NCI-H2107 treated with DMSO at 0.1 percent for 48 hours (cell line): ENCODE measurements at regions not wholly inside any gene's neighbourhood (a gene's known extent, or its start where the extent isn't known, plus 50 kb on each side); places are given as distances from the start of the nearest gene placed in this dataset.
"Not testable (repeated sequence)": the region's sequence is repeated elsewhere in the genome, so short reads cannot be mapped to it uniquely, and the experiment has no call there.

Experiments
- DNase-seq: peaks from one replicate; lab custom pipeline; 2025; ENCODE audit not compliant: unreplicated experiment; lab: John Stamatoyannopoulos, UW

DNA sequence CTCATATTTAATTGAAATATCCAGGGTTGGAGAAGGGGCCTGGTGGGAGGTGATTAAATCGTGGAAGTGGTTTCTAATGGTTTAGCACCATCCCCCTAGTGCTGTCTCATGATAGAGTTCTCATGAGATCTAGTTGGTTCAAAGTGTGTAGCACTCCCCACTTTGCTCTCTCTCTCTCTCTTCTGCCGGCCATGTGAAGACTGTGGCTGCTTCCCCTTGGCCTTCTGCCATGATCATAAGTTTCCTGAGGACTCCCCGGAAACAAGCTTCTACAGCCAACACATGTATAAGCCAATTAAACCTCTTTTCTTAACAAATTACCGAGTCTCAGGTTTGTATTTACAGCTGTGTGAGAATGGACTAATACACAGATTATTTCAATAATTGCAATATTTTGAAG lies 305.8 kb upstream of the KCND2 start:
- no peak for DNase-seq

DNA sequence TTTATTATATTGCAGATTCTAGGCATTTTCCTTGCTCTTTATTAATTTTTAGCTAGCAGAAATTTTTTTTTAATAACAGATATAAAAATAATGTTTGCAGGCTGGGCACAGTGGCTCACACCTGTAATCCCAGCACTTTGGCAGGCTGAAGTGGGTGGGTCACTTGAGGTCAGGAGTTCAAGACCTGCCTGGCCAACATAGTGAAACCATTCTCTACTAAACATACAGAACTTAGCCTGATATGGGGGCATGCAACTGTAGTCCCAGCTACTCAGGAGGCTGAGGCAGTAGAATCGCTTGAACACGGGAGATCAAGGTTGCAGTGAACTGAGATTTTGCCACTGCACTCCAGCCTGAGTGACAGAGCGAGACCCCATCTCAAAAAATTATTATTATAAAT lies 304.6 kb upstream of the KCND2 start:
- not testable (repeated sequence) for DNase-seq

DNA sequence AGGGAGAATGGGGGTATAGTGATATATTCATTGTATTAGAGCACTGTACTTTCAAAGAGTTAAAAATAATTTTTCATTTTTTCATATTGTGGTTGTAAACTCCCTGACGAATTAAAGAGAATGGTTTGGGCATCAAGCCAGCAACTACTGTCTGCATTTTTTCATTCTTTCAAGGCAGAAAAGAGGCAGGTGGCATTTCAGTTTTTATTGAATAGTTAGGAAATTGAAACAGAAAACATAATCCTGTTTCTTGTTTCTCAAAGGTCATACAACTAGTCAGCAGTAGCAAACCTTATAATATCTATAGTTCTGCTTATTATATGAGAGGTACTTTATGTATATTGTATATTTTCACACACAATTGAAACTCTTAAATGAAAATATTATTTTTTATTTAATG lies 303.9 kb upstream of the KCND2 start:
- no peak for DNase-seq

DNA sequence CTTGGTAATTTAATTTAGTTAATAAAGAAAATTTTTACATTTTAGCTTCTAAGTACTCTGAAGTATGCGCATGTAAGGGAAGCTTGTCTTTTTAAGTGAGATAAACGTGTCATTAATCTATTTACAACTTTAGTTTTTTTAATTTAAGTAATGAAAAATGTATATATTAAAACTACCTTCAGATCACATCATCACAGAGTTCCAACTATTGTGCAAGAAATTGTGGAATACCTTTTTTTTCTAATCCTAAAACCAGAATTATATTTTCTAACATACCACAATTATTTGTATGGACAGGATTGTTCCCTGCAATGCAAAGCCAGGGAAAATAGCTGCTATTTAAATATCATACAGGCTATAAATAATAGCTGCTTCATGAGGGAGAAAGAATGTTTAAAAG lies 303.2 kb upstream of the KCND2 start:
- DNase-seq, result no peak

DNA sequence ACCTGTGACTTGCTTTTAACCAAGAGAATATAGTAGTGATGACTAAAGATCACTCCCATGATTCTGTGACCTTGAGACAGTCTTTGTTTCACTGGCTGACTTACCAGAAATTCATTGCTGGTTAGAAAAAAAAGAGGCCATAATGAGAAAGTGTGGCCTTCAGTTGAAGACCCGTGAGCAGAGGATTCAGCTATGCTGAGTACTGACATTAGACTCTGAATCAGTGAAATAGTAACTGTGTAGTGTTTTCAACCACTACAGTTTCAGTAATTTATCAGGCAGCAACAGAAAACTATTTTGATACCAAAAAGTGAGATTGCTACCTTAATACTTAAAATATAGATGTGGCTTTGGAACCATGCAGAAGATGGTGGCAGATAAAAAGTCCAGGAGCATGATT lies 298.0 kb upstream of the KCND2 start:
- no peak for DNase-seq

DNA sequence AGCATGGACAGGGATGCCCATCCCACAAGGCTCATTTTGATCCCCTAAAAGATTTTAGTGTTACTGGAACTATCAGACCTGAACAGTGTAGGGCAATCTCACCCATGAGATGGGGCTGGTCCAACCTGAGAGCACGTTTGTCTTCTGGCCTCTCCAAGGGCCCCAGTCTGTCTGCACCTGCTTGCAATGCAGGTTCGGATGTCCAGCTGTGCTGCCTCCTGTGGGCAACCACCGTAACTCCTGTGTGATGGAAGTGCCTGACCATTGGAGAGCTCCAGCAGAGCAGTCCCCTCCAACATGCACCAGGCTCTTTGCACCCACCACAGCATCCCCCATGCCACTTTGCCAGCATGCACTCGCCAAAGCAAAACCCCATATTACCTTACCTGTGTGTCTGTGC lies 290.1 kb upstream of the KCND2 start:
- no peak for DNase-seq

DNA sequence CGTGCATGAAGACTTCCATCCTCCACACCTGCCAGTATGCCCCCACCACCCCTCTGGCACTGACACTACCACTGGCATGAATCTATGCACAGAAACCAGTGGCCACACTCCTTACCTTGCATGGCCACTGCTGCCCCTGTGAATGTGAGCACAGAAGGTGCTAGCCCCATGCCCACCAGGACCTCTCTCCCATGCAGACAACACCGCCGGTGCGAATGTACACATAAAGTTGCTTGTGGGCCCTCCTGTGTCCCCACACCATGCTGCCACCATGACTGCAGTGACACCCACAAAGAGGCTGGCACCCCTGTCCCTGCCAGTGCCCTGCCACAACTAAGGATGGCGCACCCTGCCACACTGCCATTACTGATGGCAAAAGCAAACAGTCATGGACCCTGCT lies 289.5 kb upstream of the KCND2 start:
- DNase-seq, result no peak

DNA sequence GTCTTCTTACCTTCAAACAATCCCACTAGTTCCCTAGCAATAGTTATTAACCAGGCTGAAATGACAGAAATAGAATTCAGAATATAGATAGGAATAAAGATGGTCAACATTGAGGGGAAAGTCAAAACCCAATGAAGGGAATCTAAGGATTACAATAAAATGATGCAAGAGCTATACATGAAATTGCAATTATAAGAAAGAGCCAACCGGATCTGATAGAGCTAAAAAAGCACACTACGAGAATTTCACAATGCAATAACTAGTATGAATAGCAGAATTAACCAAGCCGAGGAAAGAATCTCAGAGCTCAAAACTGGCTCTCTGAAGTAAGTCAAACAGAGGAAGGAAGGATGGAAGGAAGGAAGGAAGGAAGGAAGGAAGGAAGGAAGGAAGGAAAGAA lies 288.7 kb upstream of the KCND2 start:
- no peak for DNase-seq

DNA sequence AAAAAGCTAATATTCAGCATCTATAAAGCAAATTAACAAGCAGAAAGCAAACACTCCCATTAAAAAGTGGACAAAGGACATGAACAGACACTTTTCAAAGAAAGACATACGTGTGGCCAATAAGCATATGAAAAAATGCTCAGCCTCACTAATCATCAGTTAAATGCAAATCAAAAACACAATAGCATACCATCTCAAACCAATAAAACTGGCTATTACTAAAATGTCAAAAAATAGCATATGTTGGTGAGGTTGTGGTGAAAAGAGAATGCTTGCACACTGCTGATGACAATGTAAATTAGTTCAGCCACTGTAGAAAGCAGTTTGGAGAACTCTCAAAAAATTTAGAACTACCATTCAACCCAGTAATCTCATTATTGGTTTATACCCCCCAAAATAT lies 284.6 kb upstream of the KCND2 start:
- no peak for DNase-seq

DNA sequence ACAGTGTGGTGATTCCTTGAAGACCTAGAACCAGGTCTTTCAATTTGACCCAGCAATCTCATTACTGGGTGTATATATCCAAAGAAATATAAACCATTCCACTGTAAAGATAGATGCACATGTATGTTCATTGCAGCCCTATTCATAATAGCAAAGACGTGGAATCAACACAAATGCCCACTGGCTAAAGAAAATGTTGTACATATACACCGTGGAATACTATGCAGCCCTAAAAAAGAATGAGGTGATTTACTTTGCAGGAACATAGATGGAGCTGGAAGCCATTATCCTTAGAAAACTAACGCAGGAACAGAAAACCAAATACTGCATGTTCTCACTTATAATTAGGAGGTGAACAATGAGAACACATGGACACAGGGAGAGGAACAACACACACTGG lies 278.0 kb upstream of the KCND2 start:
- DNase-seq, result no peak

DNA sequence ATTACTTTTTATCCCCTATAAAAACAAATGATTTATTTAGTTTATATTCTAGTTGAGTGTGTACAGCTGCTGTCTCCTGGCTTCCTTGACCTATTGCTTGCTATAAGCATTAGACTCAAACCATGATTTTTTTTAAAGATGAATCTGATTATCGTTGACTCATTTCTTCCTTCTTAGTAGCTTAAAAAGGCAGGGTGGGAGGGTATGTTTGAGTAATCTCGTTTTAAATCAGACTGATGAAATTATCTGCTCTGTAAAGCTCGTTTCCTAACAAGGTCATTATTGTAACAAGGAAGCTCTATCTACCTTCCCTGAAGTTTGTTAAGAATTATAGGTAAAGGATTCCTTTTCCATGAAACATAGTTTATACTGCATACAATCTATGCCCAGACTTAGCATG lies 276.3 kb upstream of the KCND2 start:
- no peak for DNase-seq

DNA sequence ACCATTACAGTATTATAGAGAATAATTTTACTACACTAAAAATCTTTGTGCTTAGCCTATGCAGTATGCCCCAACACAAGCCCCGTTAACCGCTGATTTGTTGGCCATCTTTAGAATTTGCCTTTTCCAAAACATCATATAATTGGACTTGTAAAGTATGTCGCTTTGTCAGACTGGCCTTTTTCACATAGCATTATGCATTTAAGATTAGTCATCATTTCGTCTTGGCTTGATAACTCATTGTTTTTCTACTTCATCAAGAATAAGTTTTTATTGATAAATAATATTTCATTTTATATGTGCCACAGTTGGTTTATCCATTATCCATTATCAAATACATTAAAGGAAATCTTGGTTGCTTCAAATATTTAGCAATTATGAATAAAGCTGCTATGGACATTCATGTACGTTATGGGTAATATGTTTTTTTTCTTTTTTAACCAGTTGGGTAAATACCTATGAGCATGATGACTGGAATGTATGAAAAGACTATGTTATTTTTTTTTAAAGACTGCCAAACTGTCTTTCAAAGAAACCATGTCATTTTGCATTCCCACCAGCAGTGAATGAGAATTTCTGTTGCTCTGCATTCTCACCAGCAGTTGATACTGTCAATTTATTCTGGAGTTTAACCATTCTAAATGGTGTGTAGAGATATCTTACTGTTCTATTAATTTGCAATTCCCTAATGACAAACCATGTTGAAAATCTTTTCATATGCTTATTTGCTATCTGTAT lies 273.1 kb upstream of the KCND2 start:
- DNase-seq, result no peak

DNA sequence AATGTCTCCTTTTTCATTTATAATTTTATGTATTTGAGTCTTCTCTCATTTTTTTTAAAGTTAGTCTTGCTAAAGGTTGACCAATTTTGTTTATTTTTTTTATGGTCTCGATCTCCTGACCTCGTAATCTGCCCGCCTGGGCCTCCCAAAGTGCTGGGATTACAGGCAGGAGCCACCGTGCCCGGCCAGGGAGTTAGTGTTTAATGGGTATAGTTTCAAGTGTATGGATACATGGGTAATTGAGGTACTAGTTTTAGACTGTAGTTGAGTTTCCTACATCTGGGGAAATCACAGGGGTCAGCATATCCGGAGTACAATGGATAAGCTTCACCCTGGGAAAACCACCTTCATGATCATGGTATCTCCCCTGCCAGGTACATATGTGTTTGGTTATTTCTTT lies 267.3 kb upstream of the KCND2 start:
- no peak for DNase-seq

DNA sequence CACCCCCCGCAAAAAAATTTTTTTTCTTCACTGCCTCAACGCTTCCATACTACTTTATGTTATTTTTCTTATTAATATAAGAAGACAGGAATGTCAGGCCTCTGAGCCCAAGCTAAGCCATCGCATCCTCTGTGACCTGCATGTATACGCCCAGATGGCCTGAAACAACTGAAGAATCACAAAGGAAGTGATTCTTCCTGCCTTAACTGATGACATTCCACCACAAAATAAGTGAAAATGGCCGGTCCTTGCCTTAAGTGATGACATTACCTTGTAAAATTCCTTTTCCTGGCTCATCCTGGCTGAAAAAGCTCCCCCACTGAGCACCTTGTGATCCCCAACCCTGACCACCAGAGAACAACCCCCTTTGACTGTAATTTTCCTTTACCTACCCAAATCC lies 258.7 kb upstream of the KCND2 start:
- not testable (repeated sequence) for DNase-seq

DNA sequence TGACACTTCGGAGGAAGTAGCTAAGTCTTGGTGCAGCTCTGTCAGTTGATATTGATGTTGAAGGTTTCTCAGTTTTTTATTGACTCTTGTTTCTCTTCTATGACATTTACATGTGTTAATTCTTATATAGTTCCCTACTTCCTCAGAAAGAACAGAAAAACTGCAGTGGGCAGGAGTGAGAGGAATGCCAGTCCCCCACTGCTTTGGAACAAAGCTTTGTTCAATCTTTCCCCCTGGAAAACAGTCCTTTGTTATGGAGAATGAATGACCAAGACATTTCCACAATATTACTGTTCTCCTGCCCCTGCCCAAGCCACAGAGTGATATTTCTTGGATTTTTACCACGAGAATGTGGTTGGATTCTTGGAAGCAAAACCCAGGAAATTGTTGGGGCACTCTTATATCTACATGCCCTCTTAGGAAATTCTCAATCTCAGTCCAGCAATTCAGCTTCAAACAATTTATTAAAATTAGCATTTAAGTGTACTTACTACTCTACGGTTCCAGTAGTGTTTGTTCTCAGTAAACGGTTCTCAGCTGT lies 258.0 kb upstream of the KCND2 start:
- no peak for DNase-seq

DNA sequence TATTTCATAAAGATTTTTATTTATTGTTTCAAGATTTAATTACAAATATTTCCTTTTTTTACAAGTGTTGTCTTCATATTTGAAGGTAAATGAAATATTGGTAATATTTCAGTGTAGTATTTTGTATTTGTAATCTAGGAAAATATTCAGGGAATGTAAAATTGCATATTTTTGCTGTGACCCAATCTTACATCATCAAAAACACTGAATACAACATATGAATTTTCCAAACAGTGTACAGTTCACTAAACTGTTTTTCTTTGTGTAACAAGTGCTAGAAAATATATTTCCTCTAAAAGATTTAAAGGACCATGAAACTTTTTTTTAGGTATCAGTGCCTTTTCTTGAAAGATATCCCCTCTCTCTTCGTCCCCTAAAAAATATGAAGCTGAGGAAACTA lies 251.9 kb upstream of the KCND2 start:
- no peak for DNase-seq

DNA sequence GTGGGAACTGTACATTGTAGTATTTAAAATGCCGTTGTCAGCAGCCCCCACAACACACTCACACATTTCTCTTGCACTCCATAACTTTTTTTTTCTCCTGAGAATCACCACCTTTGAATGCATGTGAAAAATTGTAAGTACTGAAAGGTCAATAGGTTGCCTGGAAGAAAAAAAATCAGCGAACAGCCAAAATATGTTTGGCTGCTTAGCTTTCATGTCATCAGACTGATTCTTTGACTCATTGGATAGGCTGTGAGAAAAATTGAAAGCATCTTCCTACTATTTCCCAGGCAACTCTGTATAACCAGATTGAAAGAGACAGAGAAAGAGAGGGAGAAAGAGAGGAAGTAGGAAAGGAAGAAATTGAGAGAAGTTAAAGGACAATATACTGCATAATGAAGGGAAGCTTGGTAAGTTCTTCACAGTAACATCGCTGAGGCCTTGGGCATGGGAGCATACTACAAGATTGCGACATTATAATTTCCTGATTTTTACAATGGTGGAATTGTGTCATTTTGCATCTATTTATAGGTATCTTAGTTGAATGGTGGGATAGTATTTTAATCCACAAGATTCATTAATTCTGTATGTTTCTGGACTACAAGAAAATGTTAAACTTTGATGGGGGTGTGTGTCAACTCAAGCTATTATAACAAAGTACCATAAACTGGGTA lies 249.3 kb upstream of the KCND2 start:
- DNase-seq, result no peak

DNA sequence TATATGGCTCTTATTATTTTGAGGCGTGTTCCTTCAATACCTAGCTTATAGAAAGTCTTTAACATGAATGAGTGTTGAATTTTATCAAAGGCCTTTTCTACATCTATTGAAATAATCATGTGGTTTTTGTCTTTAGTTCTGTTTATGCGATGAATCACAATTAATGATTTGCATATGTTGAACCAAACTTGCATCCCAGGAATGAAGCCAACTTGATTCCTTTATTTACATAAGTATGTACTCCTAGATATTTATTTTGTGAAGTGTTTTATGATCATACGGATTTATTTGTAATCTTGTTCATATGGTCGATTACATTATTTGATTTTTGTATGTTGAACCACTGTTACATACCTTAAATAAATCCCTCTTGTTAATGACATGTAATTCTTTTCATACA lies 244.3 kb upstream of the KCND2 start:
- no peak for DNase-seq

DNA sequence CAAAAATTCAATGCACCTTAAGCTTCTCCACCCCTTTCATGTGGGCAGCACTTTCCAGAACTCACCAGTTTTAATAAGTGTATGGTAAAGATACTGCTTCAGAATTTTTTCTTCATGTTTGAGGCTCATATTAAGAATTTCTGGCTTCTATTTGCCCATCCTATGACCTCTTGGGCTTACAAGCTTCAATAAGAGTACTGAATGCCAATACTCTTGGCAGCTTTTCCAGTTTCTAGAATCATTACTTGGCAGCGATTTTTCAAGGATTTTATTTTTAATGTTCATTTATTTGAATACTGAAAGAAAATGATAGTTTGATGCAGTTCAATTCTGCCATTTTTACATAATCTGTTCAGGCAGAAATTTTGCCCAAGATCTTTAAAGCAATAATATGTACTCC lies 242.1 kb upstream of the KCND2 start:
- DNase-seq, result no peak

DNA sequence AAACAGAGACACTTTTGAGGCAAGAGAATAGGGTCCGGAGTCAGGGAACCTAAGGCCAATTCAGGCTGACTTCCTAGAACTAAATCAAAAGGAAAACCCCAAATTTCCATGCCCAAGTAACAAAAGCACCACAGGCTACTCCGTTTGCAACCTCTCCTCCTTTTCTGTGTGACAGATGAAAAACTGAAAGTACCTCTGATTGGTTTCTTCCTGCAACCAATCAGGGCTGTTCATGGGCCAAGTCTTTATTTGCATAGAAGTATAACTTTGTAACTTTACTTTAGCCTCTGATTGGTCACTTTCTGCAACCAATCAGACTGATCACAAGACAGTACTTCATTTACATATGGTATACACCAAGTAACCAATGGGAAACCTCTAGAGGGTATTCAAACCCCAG lies 239.9 kb upstream of the KCND2 start:
- DNase-seq, result no peak

DNA sequence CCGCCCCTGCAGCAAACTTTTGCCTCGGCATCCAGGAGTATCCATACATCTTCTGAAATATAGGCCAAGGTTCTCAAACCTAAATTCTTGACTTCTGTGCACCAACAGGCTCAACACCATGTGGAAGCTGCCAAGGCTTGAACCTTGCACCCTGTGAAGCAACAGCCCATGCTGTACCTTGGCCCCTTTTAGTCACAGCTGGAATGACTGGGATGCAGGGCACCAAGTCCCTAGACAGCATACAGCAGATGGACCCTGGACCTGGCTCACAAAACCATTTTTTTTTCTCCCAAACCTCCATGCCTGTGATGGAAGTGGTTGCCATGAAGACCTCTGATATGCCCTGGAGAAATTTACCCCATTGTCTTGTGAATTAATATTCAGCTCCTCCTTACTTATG lies 233.8 kb upstream of the KCND2 start:
- no peak for DNase-seq

DNA sequence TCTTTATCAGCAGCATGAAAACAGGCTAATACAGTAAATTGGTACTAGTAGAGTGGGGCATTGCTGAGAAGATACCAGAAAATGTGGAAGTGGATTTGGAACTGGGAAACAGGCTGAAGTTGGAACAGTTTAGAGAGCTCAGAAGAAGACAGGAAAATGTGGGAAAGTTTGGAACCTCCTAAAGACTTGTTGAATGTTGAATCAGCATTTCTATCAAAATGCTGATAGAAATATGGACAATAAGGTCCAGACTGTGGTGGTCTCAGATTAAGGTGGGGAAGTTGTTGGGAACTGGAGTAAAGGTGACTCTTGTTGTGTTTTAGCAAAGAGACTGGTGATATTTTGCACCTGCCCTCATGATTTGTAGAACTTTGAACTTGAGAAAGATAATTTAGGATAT lies 231.2 kb upstream of the KCND2 start:
- DNase-seq, result no peak

DNA sequence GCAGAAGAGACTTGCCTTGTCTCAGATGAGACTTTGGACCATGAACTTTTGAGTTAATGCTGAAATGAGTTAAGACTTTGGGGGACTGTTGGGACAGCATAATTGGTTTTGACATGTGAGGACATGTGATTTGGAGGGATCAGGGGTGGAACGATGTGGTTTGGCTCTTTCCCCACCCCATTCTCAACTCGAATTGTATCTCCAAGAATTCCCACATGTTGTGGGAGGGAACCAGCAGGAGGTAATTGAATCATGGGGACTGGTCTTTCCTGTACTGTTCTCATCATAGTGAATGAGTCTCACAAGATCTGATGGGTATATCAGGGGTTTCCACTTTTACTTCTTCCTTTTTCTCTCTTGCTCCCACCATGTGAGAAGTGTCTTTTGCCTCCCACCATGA lies 229.7 kb upstream of the KCND2 start:
- no peak for DNase-seq
